A549 (cell line): ENCODE measurements at regions not wholly inside any gene's neighbourhood (a gene's known extent, or its start where the extent isn't known, plus 50 kb on each side); places are given as distances from the start of the nearest gene placed in this dataset.

Source experiments
- ATAC-seq, 2 experiments: fragments of 200-7000 bp in 1 of 2; fragments of >200 bp in 1 of 2; cut with Nextera tagmentation in 1 of 2; cut with Tn5 transposase in 1 of 2; 3 replicates each; pipeline versions ENCODE4 v1.8.0 to v1.9.1; 2018 to 2020; ENCODE audit warnings: mild to moderate bottlenecking in 1 of 2, moderate library complexity in 1 of 2
- CTCF ChIA-PET: fragments of 300-600 bp; sonication (Branson Sonifier 250); formaldehyde crosslinking; extraction: SDS; loops from one replicate; lab custom pipeline; 2021; ENCODE audit warnings: antibody characterized with exemption, inconsistent platforms; lab: Yijun Ruan, JAX
- POLR2A ChIA-PET: fragments of 350-600 bp; formaldehyde crosslinking; extraction: SDS; loops from one replicate; lab custom pipeline; 2021; ENCODE audit warnings: antibody characterized with exemption, inconsistent platforms; lab: Yijun Ruan, JAX
- DNase-seq, 2 experiments: peaks; one replicate each; pipeline versions ENCODE4 v3.0.0 to v3.0.0-alpha.2; 2011 to 2016; ENCODE audit warnings: low read depth in 1 of 2, low spot score in 1 of 2
- FAIRE-seq: peaks from 2 replicates; lab custom pipeline; 2011; peaks lifted over from hg19 to GRCh38; lab: Jason Lieb, UNC
- H3K27ac ChIP-seq, 2 experiments: fragments of >200 bp; sonication (Bioruptor Twin); formaldehyde crosslinking; 3 replicates each; pipeline ENCODE4 v1.5.1; 2016 to 2017
- H3K4me1 ChIP-seq: fragments of >200 bp; sonication (Bioruptor Twin); formaldehyde crosslinking; 3 replicates; pipeline ENCODE4 v1.6.1; 2016
- H3K4me2 ChIP-seq: fragments of >200 bp; sonication (Bioruptor Twin); formaldehyde crosslinking; 3 replicates; pipeline ENCODE4 v1.6.1; 2016
- H3K4me3 ChIP-seq: fragments of >200 bp; sonication (Bioruptor Twin); formaldehyde crosslinking; 3 replicates; pipeline ENCODE4 v1.5.1; 2016
- H3K9me3 ChIP-seq: fragments of >200 bp; sonication (Bioruptor Twin); formaldehyde crosslinking; 3 replicates; pipeline ENCODE4 v1.6.1; 2016
- BCL3 ChIP-seq: fragments of >200 bp; sonication (Bioruptor Twin); formaldehyde crosslinking; IDR thresholded peaks from 3 replicates; pipeline ENCODE4 v1.6.1; 2016
- CBX2 ChIP-seq: fragments of 200-600 bp; sonication (generic); IDR thresholded peaks from 2 replicates; pipeline ENCODE4 v1.6.1; 2016; ENCODE audit warnings: low read depth, mild to moderate bottlenecking, borderline replicate concordance
- CHD2 ChIP-seq: fragments of 150-350 bp; IDR thresholded peaks from 2 replicates; pipeline ENCODE4 v1.6.1; 2014; ENCODE audit warnings: low read length; ENCODE audit not compliant: partially characterized antibody
- CHD4 ChIP-seq: fragments of 200-600 bp; sonication (generic); IDR thresholded peaks from 2 replicates; pipeline ENCODE4 v1.6.1; 2016; ENCODE audit warnings: antibody characterized with exemption, mild to moderate bottlenecking, borderline replicate concordance
- ESRRA ChIP-seq: fragments of 150-350 bp; IDR thresholded peaks from 2 replicates; pipeline ENCODE4 v1.6.1; 2014; ENCODE audit warnings: mild to moderate bottlenecking, low read length, borderline replicate concordance
- HDAC2 ChIP-seq: fragments of 200-600 bp; sonication (generic); IDR thresholded peaks from 2 replicates; pipeline ENCODE4 v1.6.1; 2016
- HEYL ChIP-seq: fragments of 250-450 bp; sonication (Bioruptor Pico); IDR thresholded peaks from 2 replicates; pipeline ENCODE4 v1.8.0; 2021; ENCODE audit warnings: mild to moderate bottlenecking, moderate library complexity
- HMGXB4 ChIP-seq: fragments of 250-450 bp; sonication (Bioruptor Pico); IDR thresholded peaks from 2 replicates; pipeline ENCODE4 v1.5.0; 2021; ENCODE audit warnings: mild to moderate bottlenecking, moderate library complexity, borderline replicate concordance
- JUNB ChIP-seq: fragments of >200 bp; sonication (Bioruptor Twin); formaldehyde crosslinking; IDR thresholded peaks from 2 replicates; pipeline ENCODE4 v1.6.1; 2016
- NPAS2 ChIP-seq: fragments of 250-450 bp; sonication (Bioruptor Pico); IDR thresholded peaks from 2 replicates; pipeline ENCODE4 v1.8.0; 2022; ENCODE audit warnings: mild to moderate bottlenecking, moderate library complexity, borderline replicate concordance
- RAD21 ChIP-seq, 2 experiments: fragments of >200 bp in 1 of 2; sonication (Bioruptor Twin) in 1 of 2; formaldehyde crosslinking in 1 of 2; IDR thresholded peaks in 1 of 2; conservative IDR thresholded peaks in 1 of 2; 2 replicates in 1 of 2; 3 replicates in 1 of 2; pipeline ENCODE4 v1.6.1; 2012 to 2018; ENCODE audit warnings: inconsistent platforms in 1 of 2
- REST ChIP-seq: fragments of 200-600 bp; sonication (generic); IDR thresholded peaks from 2 replicates; pipeline ENCODE4 v1.6.1; 2016; ENCODE audit warnings: antibody characterized with exemption, mild to moderate bottlenecking, moderate library complexity
- RNF2 ChIP-seq: fragments of 200-600 bp; sonication (generic); IDR thresholded peaks from 2 replicates; pipeline ENCODE4 v1.6.1; 2016; ENCODE audit warnings: low read depth, mild to moderate bottlenecking, antibody characterized with exemption, moderate library complexity, borderline replicate concordance
- ZC3H11A ChIP-seq: fragments of 450-650 bp; IDR thresholded peaks from 2 replicates; pipeline ENCODE4 v1.6.1; 2014; ENCODE audit warnings: antibody characterized with exemption, mild to moderate bottlenecking
- WGBS: methylation state at CpG from one replicate; pipeline ENCODE4 v1.1.6; 2017; ENCODE audit errors: missing lambda C conversion rate; 5-methylcytosine and 5-hydroxymethylcytosine counted together

GRCh38 chr6:43993881-43994523 is 133.2 kb downstream of the MRPL14 start:
- TF ChIP-seq ZC3H11A (no peak), ESRRA (no peak)
- FAIRE-seq = no peak
- H3K4me2 ChIP-seq = no peak overlapping the region
- no peaks in the 10 kb centered on the region for H3K9me3 ChIP-seq
- no peak for DNase-seq
- CTCF ChIA-PET = interaction anchor here (0.6 to 2.2 kb wide), 5 partner anchors 11 to 884 kb away, joined by 3 to 7 read pairs (median 4); no protein-coding TSS in a partner anchor
- no peak overlapping the region for H3K4me3 ChIP-seq
- ATAC-seq = 0 out of 6 replicates have a peak, but pooled peaks of 1 of the 2 experiments have one; percentile 22
- peaks cover 51% of the 10 kb centered on the region for H3K4me1 ChIP-seq
- POLR2A ChIA-PET = no interaction called here
- 21% methylated on average over 2 of the region's 5 CpGs for WGBS
- H3K27ac ChIP-seq = peak overlapping the region; percentile 33 to 60; a peak in 4 of 6 replicates

GRCh38 chr6:43992783-43993644 is 134.2 kb downstream of the MRPL14 start:
- no peak overlapping the region for H3K4me2 ChIP-seq
- POLR2A ChIA-PET = no interaction called here
- WGBS = 86% methylated on average over 6 of the region's 6 CpGs
- no peaks in the 10 kb centered on the region for H3K9me3 ChIP-seq
- no peak for DNase-seq
- FAIRE-seq = no peak
- no peak for TF ChIP-seq CHD4
- TF ChIP-seq HEYL (CRISPR knock-in tag) = no peak
- TF ChIP-seq REST = no peak
- TF ChIP-seq HDAC2 = no peak
- no peak for TF ChIP-seq JUNB
- TF ChIP-seq ESRRA = no peak
- TF ChIP-seq CHD2 = no peak
- TF ChIP-seq CBX2 = no peak
- no peak for TF ChIP-seq RAD21 (conservative IDR thresholded peaks at IDR 0.05 in 1 of 2, IDR thresholded peaks at IDR 0.05 in 1 of 2)
- TF ChIP-seq RNF2 = no peak
- TF ChIP-seq BCL3 = no peak
- TF ChIP-seq HMGXB4 = no peak
- no peak for TF ChIP-seq NPAS2 (CRISPR knock-in tag)
- CTCF ChIA-PET = interaction anchor here (0.6 to 2.2 kb wide), 6 partner anchors 12 to 883 kb away, joined by 3 to 7 read pairs (median 4); no protein-coding TSS in a partner anchor
- peaks cover 51% of the 10 kb centered on the region for H3K4me1 ChIP-seq
- no peak overlapping the region for H3K4me3 ChIP-seq
- H3K27ac ChIP-seq = peak overlapping the region in 1 of 2 experiments; percentile 86; a peak in 4 of 6 replicates
- no peak for ATAC-seq
